ENCODE measurements at regions not wholly inside any gene's neighbourhood (a gene's known extent, or its start where the extent isn't known, plus 50 kb on each side); places are given as distances from the start of the nearest gene placed in this dataset.

DNA sequence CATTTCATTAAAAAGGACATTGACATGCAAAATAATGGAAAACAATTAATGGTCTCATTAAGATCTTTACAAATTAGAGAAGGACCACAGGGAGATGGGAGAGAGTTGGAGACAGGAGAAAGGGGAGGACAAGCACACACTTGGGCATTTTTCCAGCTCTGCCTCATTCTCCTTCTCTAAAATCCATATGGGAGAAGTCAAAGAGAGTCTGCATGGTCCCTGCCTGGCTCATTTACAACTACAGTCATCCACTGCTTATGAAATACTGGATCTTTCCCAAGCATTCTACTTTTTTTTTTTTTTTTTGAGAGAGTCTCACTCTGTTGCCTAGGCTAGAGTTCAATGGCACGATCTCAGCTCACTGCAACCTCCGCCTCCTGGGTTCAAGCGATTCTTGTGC lies 518.9 kb upstream of the CELF2 start:
- no peak for TF ChIP-seq EZH2 (IDR thresholded peaks at IDR 0.05; ENCODE audit: borderline replicate concordance, low read length)
- TF ChIP-seq, protein P1, sequence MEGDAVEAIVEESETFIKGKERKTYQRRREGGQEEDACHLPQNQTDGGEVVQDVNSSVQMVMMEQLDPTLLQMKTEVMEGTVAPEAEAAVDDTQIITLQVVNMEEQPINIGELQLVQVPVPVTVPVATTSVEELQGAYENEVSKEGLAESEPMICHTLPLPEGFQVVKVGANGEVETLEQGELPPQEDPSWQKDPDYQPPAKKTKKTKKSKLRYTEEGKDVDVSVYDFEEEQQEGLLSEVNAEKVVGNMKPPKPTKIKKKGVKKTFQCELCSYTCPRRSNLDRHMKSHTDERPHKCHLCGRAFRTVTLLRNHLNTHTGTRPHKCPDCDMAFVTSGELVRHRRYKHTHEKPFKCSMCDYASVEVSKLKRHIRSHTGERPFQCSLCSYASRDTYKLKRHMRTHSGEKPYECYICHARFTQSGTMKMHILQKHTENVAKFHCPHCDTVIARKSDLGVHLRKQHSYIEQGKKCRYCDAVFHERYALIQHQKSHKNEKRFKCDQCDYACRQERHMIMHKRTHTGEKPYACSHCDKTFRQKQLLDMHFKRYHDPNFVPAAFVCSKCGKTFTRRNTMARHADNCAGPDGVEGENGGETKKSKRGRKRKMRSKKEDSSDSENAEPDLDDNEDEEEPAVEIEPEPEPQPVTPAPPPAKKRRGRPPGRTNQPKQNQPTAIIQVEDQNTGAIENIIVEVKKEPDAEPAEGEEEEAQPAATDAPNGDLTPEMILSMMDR (IDR thresholded peaks at IDR 0.05; ENCODE audit: low read length) = no peak
